GM23248 (cell line): ENCODE measurements at regions not wholly inside any gene's neighbourhood (a gene's known extent, or its start where the extent isn't known, plus 50 kb on each side); places are given as distances from the start of the nearest gene placed in this dataset.

ENCODE experiments used
- DNase-seq: peaks from one replicate; pipeline ENCODE4 v3.0.0-alpha.2; 2015
- H2AFZ ChIP-seq: fragments of 200-600 bp; sonication (generic); 2 replicates; pipeline ENCODE4 v1.6.1; 2016; ENCODE audit warnings: antibody characterized with exemption
- H3F3A ChIP-seq: fragments of 200-600 bp; sonication (generic); 2 replicates; pipeline ENCODE4 v1.6.1; 2016; ENCODE audit warnings: mild to moderate bottlenecking, antibody characterized with exemption, mixed run types; ENCODE audit not compliant: insufficient read depth
- H3K27ac ChIP-seq: fragments of 200-600 bp; sonication (generic); 2 replicates; pipeline ENCODE4 v1.5.1; 2016; ENCODE audit warnings: mild to moderate bottlenecking
- H3K27me3 ChIP-seq: fragments of 200-600 bp; sonication (generic); replicated peaks from 2 replicates; pipeline ENCODE4 v1.6.1; 2016; ENCODE audit warnings: mild to moderate bottlenecking; ENCODE audit not compliant: insufficient read depth
- H3K36me3 ChIP-seq: fragments of 200-600 bp; sonication (generic); 2 replicates; pipeline ENCODE4 v1.6.1; 2016; ENCODE audit warnings: low read depth, mild to moderate bottlenecking
- H3K4me1 ChIP-seq: fragments of 200-600 bp; sonication (generic); 2 replicates; pipeline ENCODE4 v1.6.1; 2016; ENCODE audit warnings: mild to moderate bottlenecking; ENCODE audit not compliant: insufficient read depth
- H3K4me2 ChIP-seq: fragments of 200-600 bp; sonication (generic); one replicate; pipeline ENCODE4 v1.6.1; 2016; ENCODE audit warnings: mild to moderate bottlenecking; ENCODE audit not compliant: unreplicated experiment
- H3K4me3 ChIP-seq: fragments of 200-600 bp; sonication (generic); 2 replicates; pipeline ENCODE4 v1.5.1; 2016; ENCODE audit warnings: mild to moderate bottlenecking
- H3K79me2 ChIP-seq: fragments of 200-600 bp; sonication (generic); 2 replicates; pipeline ENCODE4 v1.6.1; 2016; ENCODE audit warnings: mild to moderate bottlenecking; ENCODE audit not compliant: insufficient read depth
- H3K9ac ChIP-seq: fragments of 200-600 bp; sonication (generic); 2 replicates; pipeline ENCODE4 v1.6.1; 2016; ENCODE audit warnings: mild to moderate bottlenecking
- H3K9me2 ChIP-seq: fragments of 200-600 bp; sonication (generic); 2 replicates; pipeline ENCODE4 v1.6.1; 2016; ENCODE audit warnings: mixed run types, mild to moderate bottlenecking, moderate library complexity; ENCODE audit not compliant: insufficient read depth
- H3K9me3 ChIP-seq: fragments of 200-600 bp; sonication (generic); one replicate; pipeline ENCODE4 v1.6.1; 2017; ENCODE audit warnings: low read depth
- H4K20me1 ChIP-seq: fragments of 200-600 bp; sonication (generic); 2 replicates; pipeline ENCODE4 v1.6.0; 2016; ENCODE audit not compliant: insufficient read depth
- EZH2 ChIP-seq: fragments of 200-600 bp; sonication (generic); IDR thresholded peaks from 2 replicates; pipeline ENCODE4 v1.6.1; 2018; ENCODE audit warnings: antibody characterized with exemption, mild to moderate bottlenecking; ENCODE audit not compliant: insufficient read depth, poor library complexity, severe bottlenecking
- EZH2phosphoT487 ChIP-seq: fragments of 200-600 bp; sonication (generic); IDR thresholded peaks from 2 replicates; pipeline ENCODE4 v1.6.1; 2018; ENCODE audit warnings: antibody characterized with exemption, moderate library complexity, mild to moderate bottlenecking, low read depth; ENCODE audit not compliant: insufficient read depth
- WGBS, 2 experiments: methylation state at CpG; one replicate each; pipeline ENCODE4 v1.1.6; 2015 to 2017; ENCODE audit warnings: low lambda C conversion rate in 2 of 2, low coverage in 1 of 2; ENCODE audit errors: missing lambda C conversion rate in 2 of 2; 5-methylcytosine and 5-hydroxymethylcytosine counted together
- in situ Hi-C: fragments of 300-500 bp; cut with MboI; formaldehyde crosslinking; loops from 2 replicates; pipeline ENCODE4 v1.15.0; 2020

- DNase-seq, result no peak
- no peaks in the 10 kb centered on the region for H3F3A ChIP-seq
- no peaks in the 10 kb centered on the region for H3K36me3 ChIP-seq
- H3K79me2 ChIP-seq, result no peaks in the 10 kb centered on the region
- H3K4me2 ChIP-seq, result no peak overlapping the region
- no peaks in the 10 kb centered on the region for H3K4me1 ChIP-seq
- in situ Hi-C loops, result no loop called here
- peaks cover 20% of the 10 kb centered on the region for H3K27me3 ChIP-seq
- TF ChIP-seq EZH2phosphoT487 (no peak), EZH2 (no peak)
- 70 to 71% methylated on average over 2 of the region's 2 CpGs for WGBS, 2 experiments
- H3K9ac ChIP-seq, result no peak overlapping the region
- no peaks in the 10 kb centered on the region for H4K20me1 ChIP-seq
- H3K9me2 ChIP-seq, result no peaks in the 10 kb centered on the region
- no peak overlapping the region for H2AFZ ChIP-seq
- H3K27ac ChIP-seq, result no peak overlapping the region
- no peak overlapping the region for H3K4me3 ChIP-seq
- H3K9me3 ChIP-seq, result no peaks in the 10 kb centered on the region
Observed at GRCh38 chr7:24503506-24503905, 69.7 kb upstream of the PALS2 start.

- Histone ChIP-seq H3K9me2 (no peaks in the 10 kb centered on the region), H3K9me3 (no peaks in the 10 kb centered on the region), H3K27ac (no peak overlapping the region), H3K27me3 (peaks cover 19% of the 10 kb centered on the region), H4K20me1 (no peaks in the 10 kb centered on the region), H2AFZ (no peak overlapping the region), H3K4me2 (no peak overlapping the region), H3K4me1 (no peaks in the 10 kb centered on the region), H3K9ac (no peak overlapping the region), H3F3A (no peaks in the 10 kb centered on the region), H3K79me2 (no peaks in the 10 kb centered on the region), H3K36me3 (no peaks in the 10 kb centered on the region), H3K4me3 (no peak overlapping the region)
- 52 to 60% methylated on average over 6 of the region's 6 CpGs for WGBS, 2 experiments
- in situ Hi-C loops, result no loop called here
- TF ChIP-seq EZH2, result no peak
- TF ChIP-seq EZH2phosphoT487, result no peak
- no peak for DNase-seq
Observed at GRCh38 chr7:24504040-24504439, 69.2 kb upstream of the PALS2 start.

- Histone ChIP-seq H3K27me3 (peaks cover 11% of the 10 kb centered on the region), H3K4me2 (no peak overlapping the region), H3K4me1 (no peaks in the 10 kb centered on the region), H4K20me1 (no peaks in the 10 kb centered on the region), H2AFZ (no peak overlapping the region), H3K4me3 (no peak overlapping the region), H3K36me3 (no peaks in the 10 kb centered on the region), H3K9ac (no peak overlapping the region), H3K27ac (no peak overlapping the region), H3K79me2 (no peaks in the 10 kb centered on the region), H3F3A (no peaks in the 10 kb centered on the region), H3K9me2 (no peaks in the 10 kb centered on the region), H3K9me3 (no peaks in the 10 kb centered on the region)
- WGBS, 2 experiments, result 55 to 56% methylated on average over 2 of the region's 2 CpGs
- TF ChIP-seq EZH2phosphoT487, result no peak
- TF ChIP-seq EZH2, result no peak
- in situ Hi-C loops, result no loop called here
- DNase-seq, result no peak
Observed at GRCh38 chr7:24504836-24505235, 68.4 kb upstream of the PALS2 start.

- no peak for DNase-seq
- no peak overlapping the region for H3K4me3 ChIP-seq
- in situ Hi-C loops, result no loop called here
- no peak overlapping the region for H3K4me2 ChIP-seq
- 58 to 75% methylated on average over 1 of the region's 1 CpG for WGBS, 2 experiments
- H4K20me1 ChIP-seq, result no peaks in the 10 kb centered on the region
- no peaks in the 10 kb centered on the region for H3K4me1 ChIP-seq
- H3K36me3 ChIP-seq, result no peaks in the 10 kb centered on the region
- no peaks in the 10 kb centered on the region for H3F3A ChIP-seq
- H2AFZ ChIP-seq, result no peak overlapping the region
- no peak overlapping the region for H3K27ac ChIP-seq
- H3K9ac ChIP-seq, result no peak overlapping the region
- TF ChIP-seq EZH2 (no peak), EZH2phosphoT487 (no peak)
- H3K27me3 ChIP-seq, result peaks cover 7% of the 10 kb centered on the region
- H3K9me3 ChIP-seq, result no peaks in the 10 kb centered on the region
- H3K79me2 ChIP-seq, result no peaks in the 10 kb centered on the region
- H3K9me2 ChIP-seq, result no peaks in the 10 kb centered on the region
Observed at GRCh38 chr7:24505968-24506367, 67.3 kb upstream of the PALS2 start.

- DNase-seq, result no peak
Observed at GRCh38 chr7:24508316-24508715, 64.9 kb upstream of the PALS2 start.

More at GRCh38 chr7:24508316-24508715, 64.9 kb upstream of the PALS2 start:
- Histone ChIP-seq H3K9ac (no peak overlapping the region), H2AFZ (no peak overlapping the region), H3K4me3 (no peak overlapping the region), H3K27ac (no peak overlapping the region), H3K9me3 (no peaks in the 10 kb centered on the region), H3K79me2 (no peaks in the 10 kb centered on the region), H3K36me3 (no peaks in the 10 kb centered on the region), H3K4me1 (no peaks in the 10 kb centered on the region), H3K9me2 (no peaks in the 10 kb centered on the region), H4K20me1 (no peaks in the 10 kb centered on the region), H3K27me3 (no peaks in the 10 kb centered on the region), H3F3A (no peaks in the 10 kb centered on the region), H3K4me2 (no peak overlapping the region)
- in situ Hi-C loops, result no loop called here
- no peak for TF ChIP-seq EZH2
- TF ChIP-seq EZH2phosphoT487, result no peak
- WGBS, 2 experiments, result 47 to 48% methylated on average over 4 of the region's 4 CpGs
